Activated CD4-positive, alpha-beta T cell treated with anti-CD3 and anti-CD28 coated beads, Interleukin-10, Interleukin-2, amounts not matched to agents 100 ng/mL and 50 ng/mL, durations not matched to agents 16 hours and 8 hours (primary cell): ENCODE measurements at regions not wholly inside any gene's neighbourhood (a gene's known extent, or its start where the extent isn't known, plus 50 kb on each side); places are given as distances from the start of the nearest gene placed in this dataset.

ENCODE experiments used
- DNase-seq: peaks from one replicate; pipeline ENCODE4 v3.0.0-alpha.2; 2020

DNA sequence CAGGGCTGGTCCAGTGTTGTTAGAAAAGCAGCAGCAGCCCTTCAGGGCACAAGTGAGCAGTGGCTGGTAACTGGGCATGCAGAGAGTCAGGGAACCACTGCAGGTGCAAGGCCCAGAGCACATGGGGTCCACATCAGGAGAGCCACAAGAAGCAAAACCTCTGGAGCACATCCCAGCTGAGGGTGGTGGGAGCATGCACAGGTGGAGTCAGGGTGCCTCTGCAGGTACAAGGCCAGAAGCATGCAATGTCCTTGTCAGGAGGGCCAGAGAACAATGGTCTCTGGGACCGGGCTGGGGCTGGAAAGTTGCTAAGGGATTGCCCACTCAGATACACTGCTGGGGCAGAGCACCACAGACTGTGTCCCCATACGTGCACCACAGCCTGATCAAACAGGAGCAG lies 226.1 kb upstream of the UBE2E2 start:
- no peak for DNase-seq

DNA sequence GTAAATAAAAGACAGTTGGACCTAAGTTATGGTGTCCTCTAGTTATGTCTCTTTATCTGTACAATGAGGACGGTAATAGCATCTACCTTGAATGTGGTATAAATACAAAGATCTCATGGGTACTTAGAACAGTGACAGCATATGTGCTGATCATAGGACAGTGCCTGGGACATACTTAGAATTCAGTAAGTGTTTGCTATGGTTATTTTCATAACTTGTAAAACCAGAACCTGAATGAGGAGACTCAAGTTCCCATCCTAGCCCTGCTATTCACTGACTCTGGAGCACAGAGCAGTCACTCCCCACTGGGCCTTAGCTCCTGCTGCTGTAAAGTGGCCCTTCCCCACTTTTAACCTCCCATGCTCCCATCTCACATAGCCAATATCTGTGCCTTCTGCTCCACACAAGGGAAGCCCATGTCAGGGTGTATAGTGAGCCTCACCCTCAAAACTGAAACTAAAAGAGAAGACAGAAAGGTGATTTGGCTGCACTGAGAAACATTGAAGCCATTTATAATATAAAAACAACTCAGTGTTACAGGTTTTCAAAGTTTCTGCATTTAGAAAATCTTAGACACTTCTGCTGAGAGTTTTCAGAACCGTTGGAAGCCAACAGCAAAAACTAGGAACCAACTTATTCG lies 225.4 kb upstream of the UBE2E2 start:
- no peak for DNase-seq

DNA sequence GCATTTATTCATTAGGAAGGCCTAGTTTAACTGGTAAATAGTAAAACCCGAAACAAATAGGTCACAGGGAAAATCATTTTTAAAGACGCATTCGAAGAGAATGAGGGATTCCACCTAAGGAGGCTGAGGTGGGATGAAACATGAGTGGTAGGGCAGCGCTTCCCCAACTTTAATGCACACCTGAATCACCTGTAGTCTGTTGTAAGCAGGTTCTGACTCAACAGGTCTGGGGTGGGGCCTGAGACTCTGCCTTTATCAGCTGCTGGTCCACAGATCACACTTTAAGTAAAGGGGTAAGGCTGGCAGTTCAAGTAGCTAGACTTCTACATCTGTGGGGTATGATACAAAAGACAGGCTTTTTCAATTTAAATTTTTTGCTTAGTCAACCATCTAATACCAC lies 223.5 kb upstream of the UBE2E2 start:
- DNase-seq = no peak

DNA sequence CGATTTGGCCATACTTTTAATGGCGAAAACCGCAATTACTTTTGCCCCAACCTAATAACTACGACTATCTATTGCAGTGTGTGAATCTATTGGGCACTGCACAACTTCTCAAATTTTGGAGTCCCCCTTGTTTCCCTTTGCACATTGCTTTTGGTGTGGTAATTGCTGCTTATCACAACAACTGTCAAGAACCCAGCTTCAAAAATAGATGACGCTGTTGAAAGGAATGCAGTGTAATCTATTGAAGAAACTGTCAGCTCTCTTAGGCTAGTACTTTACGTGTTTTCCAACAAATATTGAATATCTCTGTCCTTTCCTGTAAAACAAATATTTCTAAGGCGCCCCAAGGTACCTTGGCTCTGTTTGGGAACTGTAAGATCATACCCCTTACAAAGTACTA lies 222.8 kb upstream of the UBE2E2 start:
- DNase-seq = no peak

DNA sequence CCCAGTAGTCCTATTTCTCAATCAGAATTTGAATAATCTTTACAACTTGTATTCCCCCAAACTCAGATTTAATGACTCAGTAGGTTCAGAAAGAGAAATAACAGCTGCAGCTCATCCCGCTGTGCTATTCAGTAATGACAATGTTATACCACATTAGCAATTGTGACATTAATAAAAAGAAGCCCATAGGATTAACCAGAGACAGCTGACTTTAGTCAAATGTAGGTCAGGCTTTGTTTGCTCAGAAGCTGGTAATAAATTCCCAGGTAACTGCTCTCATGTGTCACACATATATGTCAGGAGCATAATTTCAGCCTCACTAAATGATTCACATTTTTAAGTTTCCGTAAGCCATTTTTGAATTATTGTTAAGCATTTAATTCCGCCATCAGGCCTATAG lies 222.0 kb upstream of the UBE2E2 start:
- no peak for DNase-seq

DNA sequence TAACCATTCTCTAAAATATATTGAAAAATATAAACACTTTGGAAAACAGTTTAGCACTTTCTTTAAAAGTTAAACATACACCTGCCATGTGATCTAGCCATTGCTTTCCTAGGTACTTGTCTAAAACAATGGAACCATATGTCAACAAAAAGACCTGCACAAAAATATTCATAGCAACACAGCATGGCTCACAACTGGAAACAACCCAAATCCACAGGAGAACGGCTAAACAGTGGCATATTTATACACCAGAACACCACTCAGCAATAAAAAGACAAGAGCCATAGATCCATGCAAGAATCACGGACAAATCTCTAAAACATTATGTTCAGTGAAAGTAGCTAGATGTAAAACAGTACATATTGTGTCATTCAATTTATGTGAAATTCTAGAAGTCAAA lies 221.3 kb upstream of the UBE2E2 start:
- no peak for DNase-seq

DNA sequence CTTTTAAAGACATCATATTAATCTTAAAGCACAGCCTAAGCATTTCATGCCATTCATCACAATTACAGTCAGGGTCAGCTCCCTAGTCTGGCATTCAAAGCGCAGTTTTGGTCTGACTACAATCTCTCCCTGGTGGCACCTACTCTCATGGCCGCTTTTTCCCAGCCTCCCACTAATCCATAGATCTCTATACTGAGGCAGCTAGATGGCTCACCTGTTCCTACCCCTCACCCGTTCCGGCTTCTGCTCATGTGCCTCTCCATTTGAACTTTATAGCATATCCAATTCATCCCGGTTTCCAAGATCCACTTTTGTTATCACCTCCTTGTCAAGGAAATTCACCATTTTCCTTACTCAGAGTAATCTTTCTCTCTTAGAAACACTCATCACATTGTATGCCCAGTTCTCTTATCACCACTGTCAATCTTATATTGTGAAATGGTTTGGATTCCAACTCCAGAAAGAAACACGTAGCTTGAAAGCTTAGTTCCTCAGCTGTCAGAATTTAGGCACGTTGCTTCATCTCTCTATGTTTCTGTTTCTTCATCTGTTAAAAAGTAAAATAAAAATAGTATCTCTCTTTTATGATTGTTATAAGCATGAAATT lies 220.0 kb upstream of the UBE2E2 start:
- no peak for DNase-seq

DNA sequence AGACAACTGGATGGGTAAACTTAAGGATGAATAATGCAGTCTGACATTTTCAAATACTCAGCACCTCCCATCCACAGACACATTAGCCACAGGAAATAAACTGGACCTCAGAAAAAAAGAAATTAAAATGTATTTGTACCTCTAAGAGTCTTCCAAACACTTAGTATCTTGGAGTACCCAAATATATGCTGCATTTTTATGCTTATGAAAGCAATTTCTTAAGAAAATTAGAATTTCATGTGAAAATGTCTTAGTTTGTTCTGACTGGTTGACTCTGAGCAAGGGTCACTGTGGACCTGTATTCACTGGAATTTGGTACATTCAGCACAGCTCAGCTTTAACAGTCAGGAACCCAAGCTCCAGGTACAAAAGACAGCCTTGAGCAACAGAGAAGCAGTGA lies 216.2 kb upstream of the UBE2E2 start:
- DNase-seq = no peak

DNA sequence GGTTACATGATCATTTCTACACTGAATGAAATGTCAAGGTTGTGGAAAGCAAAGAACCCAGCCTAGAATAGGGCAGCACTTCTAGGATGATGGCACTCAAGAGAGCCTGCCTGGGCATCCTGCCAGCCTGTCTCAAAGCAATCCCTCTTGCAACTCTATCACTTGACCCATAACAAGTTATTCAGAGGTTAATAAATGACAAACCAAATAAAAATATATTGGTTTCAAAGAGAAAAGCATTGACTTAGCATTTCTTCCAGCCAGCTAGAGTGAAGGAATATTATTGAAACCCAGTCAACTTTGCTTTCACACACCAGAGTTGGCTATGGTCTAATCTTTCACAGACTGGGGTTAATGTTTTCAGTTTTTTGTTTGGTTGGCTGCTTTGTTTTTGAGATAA lies 214.6 kb upstream of the UBE2E2 start:
- no peak for DNase-seq

DNA sequence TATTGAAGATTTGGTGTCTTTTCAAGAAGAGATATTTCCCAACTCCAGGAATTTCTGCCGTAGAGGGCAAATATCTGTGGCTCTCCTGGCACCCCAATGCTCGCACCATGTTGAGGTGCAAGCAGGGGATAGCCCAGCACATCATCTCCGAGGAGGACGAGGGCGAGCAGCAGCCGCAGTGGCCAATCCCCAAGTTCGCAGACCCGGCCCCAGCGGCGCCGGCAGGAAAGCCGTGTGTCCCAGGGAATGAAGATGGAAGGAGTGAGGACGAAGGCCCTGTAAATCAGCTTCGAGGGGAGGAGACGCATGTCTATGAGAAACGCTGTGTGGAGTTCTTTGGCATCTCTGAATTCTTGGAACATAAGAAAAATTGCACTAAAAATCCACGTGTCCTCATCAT lies 213.4 kb upstream of the UBE2E2 start:
- DNase-seq = no peak

DNA sequence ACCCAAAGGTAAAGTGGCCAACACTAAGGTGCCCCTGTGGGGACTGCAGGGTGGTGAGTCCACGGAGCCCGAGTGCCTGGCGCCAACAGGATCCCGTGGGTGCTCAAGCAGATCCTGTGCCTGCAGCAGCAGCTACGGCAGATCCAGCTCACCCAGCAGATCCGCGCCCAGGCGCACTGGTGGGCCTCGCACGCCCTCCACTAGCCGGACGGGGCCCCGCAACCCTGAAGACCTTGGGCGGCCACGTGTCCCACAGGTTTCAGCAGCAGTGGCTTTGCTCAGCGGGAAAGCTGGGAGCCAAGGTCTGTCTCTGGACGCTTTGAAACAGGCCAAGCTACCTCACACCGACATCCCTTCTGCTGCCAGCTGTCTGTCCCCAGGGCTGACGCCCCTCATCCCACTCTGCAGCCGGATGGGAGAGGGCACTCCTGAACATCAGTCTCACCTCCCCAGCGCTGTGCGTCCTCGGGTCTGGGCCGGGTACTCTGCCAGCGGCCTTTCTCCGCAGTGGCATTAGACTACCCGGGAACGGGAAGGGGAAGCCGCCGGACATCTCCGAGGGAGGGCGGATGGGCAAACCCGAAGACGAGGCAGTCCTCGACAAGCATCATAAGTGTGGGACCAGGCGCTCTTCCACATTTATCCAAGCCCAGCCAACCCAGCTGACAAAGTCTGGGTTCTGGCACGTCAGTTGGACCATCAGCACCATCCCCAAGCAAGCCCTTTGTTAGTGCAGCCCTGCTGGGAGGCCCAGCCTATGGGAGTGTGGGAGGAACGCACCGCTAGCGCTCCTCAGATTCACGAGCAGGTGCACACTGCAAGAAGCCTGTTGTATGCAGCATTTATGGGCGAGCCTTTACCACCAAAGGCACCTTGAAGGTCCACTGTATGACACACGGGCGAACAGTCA lies 212.6 kb upstream of the UBE2E2 start:
- no peak for DNase-seq

DNA sequence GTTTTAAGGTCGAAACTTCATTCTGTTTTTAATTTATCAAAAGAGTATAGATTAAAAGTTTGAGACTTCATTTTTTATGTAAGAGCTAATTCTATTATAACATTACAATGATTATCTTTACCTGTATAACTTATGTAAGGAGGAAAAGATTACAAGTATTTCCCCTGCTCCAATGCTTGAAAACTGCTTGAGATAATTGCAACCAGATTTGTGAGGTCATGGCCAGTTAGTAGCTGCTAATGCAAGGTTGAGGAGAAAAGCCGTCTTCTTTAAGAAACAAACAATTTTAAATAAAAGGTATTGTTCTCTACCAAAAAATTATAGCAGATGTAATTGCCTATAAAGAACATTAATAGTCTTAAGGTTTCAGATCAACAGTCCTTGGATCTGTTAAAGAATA lies 208.3 kb upstream of the UBE2E2 start:
- DNase-seq = no peak

DNA sequence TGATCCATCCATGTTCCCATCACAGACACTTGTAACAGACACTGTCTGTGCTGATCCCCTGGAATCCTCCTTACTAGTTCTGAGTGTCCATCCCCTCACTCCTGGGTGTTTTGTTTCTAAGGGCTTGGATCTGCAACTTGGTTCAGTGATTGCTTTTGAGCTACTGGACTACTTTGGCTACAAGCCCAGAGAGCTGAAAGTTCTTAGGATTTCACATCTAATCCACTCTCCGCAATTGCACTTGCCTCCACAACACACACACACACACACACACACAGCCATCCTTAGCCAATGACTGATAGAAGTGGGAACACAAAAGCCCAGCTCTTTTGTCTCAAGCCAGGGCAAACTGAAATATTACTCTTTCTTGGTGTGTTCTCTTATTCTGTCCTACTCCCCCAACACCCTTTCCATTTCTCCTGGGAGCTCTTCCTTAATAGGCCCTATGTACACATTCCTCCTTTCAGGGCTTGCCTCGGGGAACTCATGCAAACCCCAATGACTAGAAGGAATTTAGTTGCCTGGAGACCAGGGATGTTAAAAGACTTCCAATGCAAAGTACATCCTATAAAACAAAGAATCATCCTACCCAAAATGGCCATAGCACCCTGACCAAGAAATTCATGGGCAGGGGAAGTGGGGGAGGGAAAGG lies 206.1 kb upstream of the UBE2E2 start:
- DNase-seq = no peak

DNA sequence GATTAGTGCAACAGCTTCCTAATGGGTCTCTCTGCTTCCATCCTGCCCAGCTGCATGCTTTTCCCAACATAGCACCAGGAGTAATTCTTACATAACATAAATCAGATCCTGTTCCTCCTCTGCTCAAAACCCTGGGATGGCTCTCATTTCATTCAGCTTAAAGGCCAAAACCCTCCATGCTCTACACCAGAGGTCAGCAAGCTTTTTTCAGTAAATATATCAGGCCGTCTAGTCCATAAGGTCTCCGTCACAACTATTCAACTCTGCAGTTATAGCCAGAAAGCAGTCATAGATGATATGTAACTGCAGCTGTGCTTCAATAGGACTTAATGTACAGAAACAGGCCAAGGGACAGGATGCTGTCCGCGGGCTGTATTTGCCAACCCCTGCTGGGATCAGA lies 202.8 kb upstream of the UBE2E2 start:
- no peak for DNase-seq

DNA sequence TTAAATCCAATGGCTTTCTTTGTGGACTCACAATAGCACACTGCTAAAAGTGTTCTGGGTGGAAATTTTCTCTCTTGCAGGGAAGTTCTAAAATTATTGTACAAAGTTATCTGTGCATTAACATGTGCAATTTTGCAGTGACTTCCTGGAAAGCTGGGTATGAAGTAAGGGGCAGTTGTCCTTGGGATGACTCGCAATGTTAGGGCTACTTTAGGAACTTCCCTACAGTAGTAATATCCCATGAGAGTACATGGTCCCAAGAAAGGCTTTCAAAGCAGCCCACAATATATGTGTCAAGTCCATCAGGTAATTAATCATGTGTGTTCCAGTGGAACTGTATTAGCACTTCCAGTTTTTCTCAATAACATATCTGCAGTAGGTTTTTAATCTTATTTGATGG lies 201.0 kb upstream of the UBE2E2 start:
- DNase-seq = no peak

DNA sequence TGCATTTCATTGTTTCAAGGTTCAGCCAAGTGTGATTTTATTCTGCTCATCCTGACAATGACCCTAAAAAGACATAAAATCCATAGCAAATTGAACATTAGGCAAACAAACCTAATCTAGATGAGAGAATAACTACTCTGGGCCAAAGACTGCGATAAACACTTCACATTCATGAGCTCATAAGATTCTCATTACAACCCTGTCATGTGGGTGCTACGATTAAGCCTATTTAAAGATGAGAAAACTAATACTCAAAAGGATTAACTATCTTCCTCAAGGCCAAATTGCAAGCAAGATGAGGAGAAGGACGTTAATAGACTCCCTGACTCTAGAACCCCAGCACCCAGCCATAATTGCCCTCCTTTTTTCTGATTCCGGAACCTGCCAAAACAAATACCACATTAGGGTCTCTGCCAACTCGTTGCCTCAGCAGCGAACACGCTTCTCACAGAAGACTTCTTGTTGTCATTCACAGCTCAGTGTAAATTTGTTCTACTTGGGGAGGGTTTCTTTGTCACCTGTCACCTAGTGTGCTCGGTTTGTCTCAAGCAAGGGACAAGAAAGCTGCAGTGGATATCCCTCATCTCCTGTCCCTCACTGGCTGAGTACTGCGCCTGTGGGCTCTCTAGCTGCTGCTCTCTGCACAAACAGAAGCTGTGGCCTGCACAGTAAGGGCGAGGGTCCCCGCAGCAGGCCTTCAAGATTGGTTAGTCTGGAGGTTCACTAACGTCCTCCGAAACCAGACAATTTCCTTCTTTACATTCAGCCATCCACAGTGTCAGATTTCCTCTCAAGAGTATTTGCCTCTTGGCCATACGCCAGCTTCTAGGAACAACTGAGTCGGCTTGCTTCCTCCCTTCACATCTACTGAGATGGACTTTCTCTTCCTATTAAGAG lies 200.0 kb upstream of the UBE2E2 start:
- no peak for DNase-seq

DNA sequence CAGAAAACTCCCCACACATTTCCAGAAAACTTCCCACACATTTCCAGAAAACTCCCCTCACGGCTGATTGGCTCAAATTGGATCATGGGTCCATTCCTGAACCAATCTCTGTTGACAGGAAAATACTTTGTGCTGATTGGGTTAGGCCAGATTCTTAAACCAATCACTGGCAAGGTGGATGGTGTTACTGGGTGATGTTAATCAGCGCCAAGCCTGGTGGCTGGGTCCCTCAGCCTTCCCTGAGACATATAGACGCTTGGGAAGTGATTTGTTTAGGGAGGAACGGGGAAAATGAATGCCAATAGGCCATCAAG lies 199.4 kb upstream of the UBE2E2 start:
- no peak for DNase-seq

DNA sequence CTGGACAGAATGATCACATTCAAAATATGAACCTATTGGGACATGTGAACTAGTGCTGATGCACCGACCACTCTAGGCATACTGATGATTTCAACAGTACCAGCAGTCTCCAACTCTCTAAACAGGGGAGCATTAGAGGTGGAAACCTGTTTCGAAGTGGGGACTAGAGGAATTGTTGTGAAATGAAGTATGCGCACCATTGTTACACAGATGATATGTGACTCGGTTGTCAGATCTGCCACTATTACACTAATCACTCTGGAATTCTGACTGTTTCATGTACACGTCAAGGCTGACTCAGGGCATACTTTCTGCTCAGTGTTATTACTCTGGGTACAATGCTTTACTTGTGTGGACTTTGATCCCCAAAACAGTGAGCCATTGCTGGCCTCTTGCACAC lies 198.2 kb upstream of the UBE2E2 start:
- no peak for DNase-seq

DNA sequence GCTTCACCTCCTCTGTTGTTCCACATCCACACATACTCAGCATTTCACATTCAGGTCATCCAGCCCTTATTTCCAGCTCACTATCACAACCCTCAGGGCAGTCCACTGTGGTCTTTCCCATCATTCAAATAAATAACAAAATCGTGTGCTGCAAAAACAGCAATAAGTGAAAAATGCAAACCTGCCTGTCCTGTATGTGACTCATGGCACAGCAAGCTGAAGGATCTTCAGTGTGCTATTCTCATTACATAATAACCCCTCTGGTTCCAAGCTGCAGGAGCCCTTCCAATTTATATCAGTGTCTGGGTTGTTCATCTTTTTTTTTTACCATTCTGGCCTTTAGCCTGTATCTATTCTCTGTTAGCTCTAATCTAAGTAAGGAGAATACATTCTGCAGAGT lies 185.3 kb upstream of the UBE2E2 start:
- no peak for DNase-seq

DNA sequence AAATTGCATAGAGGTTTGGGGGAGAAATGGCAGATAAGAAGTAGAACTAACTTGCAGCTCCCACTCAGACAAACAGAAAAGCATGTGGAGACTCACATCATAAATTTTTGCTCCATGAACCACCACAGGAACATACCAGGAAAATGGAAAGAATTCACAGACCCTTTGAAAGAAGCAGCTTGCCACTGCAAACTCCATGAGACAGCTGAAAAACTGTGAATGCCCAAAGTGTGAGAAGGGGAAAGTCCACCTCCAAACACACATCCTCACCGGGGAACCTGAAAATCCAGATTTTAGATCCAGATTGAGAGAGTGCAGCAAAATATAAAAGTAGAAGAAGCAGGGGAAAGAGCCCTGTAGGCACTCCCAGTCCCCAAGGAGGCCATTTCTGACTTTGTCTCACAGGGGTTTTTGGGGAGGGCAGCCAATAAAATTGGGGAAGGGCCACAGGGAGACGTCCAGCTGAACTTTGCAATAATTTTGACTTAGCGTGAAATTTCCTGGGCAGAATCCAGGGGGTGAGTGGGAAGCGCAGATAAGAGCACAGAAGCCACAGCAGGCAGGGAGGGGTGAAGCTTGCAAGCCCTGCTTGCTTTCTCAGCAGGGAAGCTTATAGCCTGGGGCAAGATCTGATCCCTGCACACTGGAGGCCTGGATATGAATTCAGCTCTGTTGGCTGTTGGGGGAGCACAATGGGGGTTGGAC lies 183.4 kb upstream of the UBE2E2 start:
- DNase-seq = no peak

DNA sequence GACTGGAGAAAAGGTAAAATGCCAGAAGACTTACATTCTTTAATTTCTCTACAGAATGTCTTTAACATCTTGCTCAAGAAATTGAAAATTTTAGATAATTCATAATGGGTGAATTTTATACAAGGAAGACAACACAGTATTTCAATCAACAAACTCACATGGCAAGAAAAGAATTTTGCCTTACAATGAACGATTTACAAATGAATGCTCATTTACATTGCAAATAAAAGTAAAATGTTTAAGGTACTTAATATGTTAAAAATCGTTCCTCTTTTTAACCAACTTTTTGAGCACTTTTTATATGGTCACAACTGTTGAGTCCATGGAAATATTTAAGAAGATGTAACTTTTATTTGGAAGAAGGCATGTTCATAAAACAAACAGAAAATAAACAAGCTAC lies 174.8 kb upstream of the UBE2E2 start:
- DNase-seq = no peak

DNA sequence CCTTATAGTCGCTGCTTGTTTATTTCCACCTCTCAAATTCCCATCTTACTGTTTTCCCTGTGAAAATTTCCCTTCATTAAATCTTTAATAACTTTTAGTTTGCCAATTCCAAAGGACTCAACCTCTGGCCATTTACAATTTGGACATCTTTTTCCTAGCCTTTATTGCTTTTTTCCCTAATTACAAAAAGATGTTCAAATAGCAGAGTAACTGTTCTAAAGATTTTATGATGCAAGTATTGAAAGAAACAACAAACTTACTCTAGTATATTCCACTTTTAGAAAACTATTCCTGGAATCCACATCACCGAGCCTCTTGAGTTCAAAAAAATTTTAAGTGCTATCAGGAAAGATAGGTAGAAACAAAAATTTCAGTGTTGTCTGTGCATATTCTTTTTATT lies 174.1 kb upstream of the UBE2E2 start:
- DNase-seq = no peak
